GM21529 (cell line): ENCODE measurements at regions not wholly inside any gene's neighbourhood (a gene's known extent, or its start where the extent isn't known, plus 50 kb on each side); places are given as distances from the start of the nearest gene placed in this dataset.

Experiments
- ATAC-seq: cut with Tn5 transposase; IDR thresholded peaks from one replicate; pipeline ENCODE4 v1.9.1; 2021; ENCODE audit not compliant: unreplicated experiment

- ATAC-seq: no peak
Measured at GRCh38 chr6:47118611-47119010, 76.5 kb upstream of the ADGRF1 start.

GRCh38 chr6:47117314-47117713, 75.2 kb upstream of the ADGRF1 start:
- ATAC-seq: no peak

- ATAC-seq: no peak
Measured at GRCh38 chr6:47116606-47117005, 74.5 kb upstream of the ADGRF1 start.

- ATAC-seq: no peak
Measured at GRCh38 chr6:47116086-47116485, 74.0 kb upstream of the ADGRF1 start.

GRCh38 chr6:47114460-47114859, 72.3 kb upstream of the ADGRF1 start:
- no peak for ATAC-seq

- ATAC-seq: no peak
Measured at GRCh38 chr6:47112317-47112716, 70.2 kb upstream of the ADGRF1 start.

- no peak for ATAC-seq
Measured at GRCh38 chr6:47111685-47112084, 69.6 kb upstream of the ADGRF1 start.

- ATAC-seq: no peak
Measured at GRCh38 chr6:47109281-47109680, 67.1 kb upstream of the ADGRF1 start.

GRCh38 chr6:47106721-47107197, 64.6 kb upstream of the ADGRF1 start:
- ATAC-seq: no peak

GRCh38 chr6:47106216-47106615, 64.1 kb upstream of the ADGRF1 start:
- no peak for ATAC-seq

- no peak for ATAC-seq
Measured at GRCh38 chr6:47105469-47106178, 63.5 kb upstream of the ADGRF1 start.

GRCh38 chr6:47103931-47104330, 61.8 kb upstream of the ADGRF1 start:
- ATAC-seq: no peak

- no peak for ATAC-seq
Measured at GRCh38 chr6:47102331-47102730, 60.2 kb upstream of the ADGRF1 start.

GRCh38 chr6:47098570-47098993, 56.5 kb upstream of the ADGRF1 start:
- no peak for ATAC-seq

GRCh38 chr6:47097092-47097945, 55.2 kb upstream of the ADGRF1 start:
- peak; percentile 98 for ATAC-seq

- no peak for ATAC-seq
Measured at GRCh38 chr6:47096211-47096895, 54.2 kb upstream of the ADGRF1 start.

GRCh38 chr6:47094241-47094925, 52.3 kb upstream of the ADGRF1 start:
- ATAC-seq: no peak

GRCh38 chr6:47093169-47093568, 51.0 kb upstream of the ADGRF1 start:
- no peak for ATAC-seq

GRCh38 chr6:47091886-47092668, 49.9 kb upstream of the ADGRF1 start:
- ATAC-seq: no peak
